Type B pancreatic cell (in vitro differentiated cells): ENCODE measurements at regions not wholly inside any gene's neighbourhood (a gene's known extent, or its start where the extent isn't known, plus 50 kb on each side); places are given as distances from the start of the nearest gene placed in this dataset.

ENCODE experiments used
- DNase-seq: peaks from one replicate; pipeline ENCODE4 v3.0.0; 2021; ENCODE audit warnings: mixed read lengths; ENCODE audit not compliant: unreplicated experiment; ENCODE audit errors: extremely low spot score
- H3K27ac Mint-ChIP-seq: 2 replicates; pipeline ENCODE4 v1.8.0; 2021; ENCODE audit warnings: mild to moderate bottlenecking, mixed read lengths
- H3K27me3 Mint-ChIP-seq: 2 replicates; pipeline ENCODE4 v1.8.0; 2021; ENCODE audit warnings: mixed read lengths
- H3K36me3 Mint-ChIP-seq: 2 replicates; pipeline ENCODE4 v1.8.0; 2021; ENCODE audit warnings: mixed read lengths
- H3K4me1 Mint-ChIP-seq: one replicate; pipeline ENCODE4 v1.8.0; 2021; ENCODE audit warnings: mixed read lengths; ENCODE audit not compliant: unreplicated experiment
- H3K4me3 Mint-ChIP-seq: 2 replicates; pipeline ENCODE4 v1.8.0; 2021; ENCODE audit warnings: mild to moderate bottlenecking, mixed read lengths
- H3K9me3 Mint-ChIP-seq: 2 replicates; pipeline ENCODE4 v1.8.0; 2021; ENCODE audit warnings: mixed read lengths
- CTCF ChIP-seq: fragments of 200-600 bp; sonication (generic); conservative IDR thresholded peaks from 2 replicates; pipeline ENCODE4 v1.5.0; 2021; ENCODE audit warnings: antibody characterized with exemption, mild to moderate bottlenecking

GRCh38 chr9:118418887-118419565, 714.8 kb downstream of the TLR4 start:
- Mint-ChIP-seq H3K4me1 (peaks cover 7% of the 10 kb centered on the region), H3K27ac (no peak overlapping the region), H3K27me3 (no peaks in the 10 kb centered on the region), H3K4me3 (no peak overlapping the region), H3K36me3 (no peaks in the 10 kb centered on the region), H3K9me3 (no peaks in the 10 kb centered on the region)
- no peak for TF ChIP-seq CTCF
- DNase-seq = no peak

GRCh38 chr9:118419676-118420075, 715.5 kb downstream of the TLR4 start:
- H3K36me3 Mint-ChIP-seq = no peaks in the 10 kb centered on the region
- H3K9me3 Mint-ChIP-seq = no peaks in the 10 kb centered on the region
- peaks cover 7% of the 10 kb centered on the region for H3K4me1 Mint-ChIP-seq
- no peak for TF ChIP-seq CTCF
- DNase-seq = no peak
- H3K27me3 Mint-ChIP-seq = no peaks in the 10 kb centered on the region
- H3K27ac Mint-ChIP-seq = no peak overlapping the region
- no peak overlapping the region for H3K4me3 Mint-ChIP-seq

GRCh38 chr9:118422508-118422907, 718.3 kb downstream of the TLR4 start:
- H3K27ac Mint-ChIP-seq = no peak overlapping the region
- no peaks in the 10 kb centered on the region for H3K4me1 Mint-ChIP-seq
- DNase-seq = no peak
- no peak for TF ChIP-seq CTCF
- no peak overlapping the region for H3K4me3 Mint-ChIP-seq
- H3K9me3 Mint-ChIP-seq = no peaks in the 10 kb centered on the region
- H3K36me3 Mint-ChIP-seq = no peaks in the 10 kb centered on the region
- H3K27me3 Mint-ChIP-seq = no peaks in the 10 kb centered on the region

GRCh38 chr9:118423021-118423420, 718.8 kb downstream of the TLR4 start:
- no peaks in the 10 kb centered on the region for H3K36me3 Mint-ChIP-seq
- TF ChIP-seq CTCF = no peak
- H3K27ac Mint-ChIP-seq = no peak overlapping the region
- H3K4me3 Mint-ChIP-seq = no peak overlapping the region
- no peaks in the 10 kb centered on the region for H3K27me3 Mint-ChIP-seq
- no peaks in the 10 kb centered on the region for H3K9me3 Mint-ChIP-seq
- DNase-seq = no peak
- no peaks in the 10 kb centered on the region for H3K4me1 Mint-ChIP-seq

GRCh38 chr9:118423721-118424120, 719.5 kb downstream of the TLR4 start:
- no peaks in the 10 kb centered on the region for H3K36me3 Mint-ChIP-seq
- H3K27me3 Mint-ChIP-seq = no peaks in the 10 kb centered on the region
- no peak overlapping the region for H3K4me3 Mint-ChIP-seq
- H3K9me3 Mint-ChIP-seq = no peaks in the 10 kb centered on the region
- no peak overlapping the region for H3K27ac Mint-ChIP-seq
- DNase-seq = no peak
- no peaks in the 10 kb centered on the region for H3K4me1 Mint-ChIP-seq
- no peak for TF ChIP-seq CTCF

- H3K4me1 Mint-ChIP-seq = no peaks in the 10 kb centered on the region
- no peak overlapping the region for H3K4me3 Mint-ChIP-seq
- TF ChIP-seq CTCF = no peak
- DNase-seq = no peak
- no peaks in the 10 kb centered on the region for H3K9me3 Mint-ChIP-seq
- H3K27ac Mint-ChIP-seq = no peak overlapping the region
- H3K36me3 Mint-ChIP-seq = no peaks in the 10 kb centered on the region
- H3K27me3 Mint-ChIP-seq = no peaks in the 10 kb centered on the region
These were observed 722.6 kb downstream of the TLR4 start for GRCh38 chr9:118426772-118427171.
